NB4 (cell line): ENCODE measurements at regions not wholly inside any gene's neighbourhood (a gene's known extent, or its start where the extent isn't known, plus 50 kb on each side); places are given as distances from the start of the nearest gene placed in this dataset.
"Not testable (repeated sequence)": the region's sequence is repeated elsewhere in the genome, so short reads cannot be mapped to it uniquely, and the experiment has no call there.

Experiments used
- DNase-seq: peaks from one replicate; pipeline ENCODE4 v3.0.0; 2010; ENCODE audit warnings: low read depth
- H3K4me3 ChIP-seq: one replicate; pipeline ENCODE4 v1.5.1; 2011; ENCODE audit warnings: mild to moderate bottlenecking, low read depth, low read length, moderate library complexity
- CTCF ChIP-seq: IDR thresholded peaks from one replicate; pipeline ENCODE4 v1.5.1; 2012; ENCODE audit warnings: low read depth, low read length
- MYC ChIP-seq: IDR thresholded peaks from 2 replicates; pipeline ENCODE4 v1.6.1; 2011; ENCODE audit warnings: low read depth, low read length
- POLR2A ChIP-seq: IDR thresholded peaks from 2 replicates; pipeline ENCODE4 v1.6.1; 2011; ENCODE audit warnings: mild to moderate bottlenecking; ENCODE audit not compliant: insufficient read length; ENCODE audit errors: extremely low read depth
- TF ChIP-seq, protein P1 (sequence below): IDR thresholded peaks from 2 replicates; pipeline ENCODE4 v1.6.1; 2011; ENCODE audit warnings: low read depth, low read length

GRCh38 chr17:70520956-70521355 lies 351.6 kb downstream of the KCNJ2 start:
- TF ChIP-seq, protein P1, sequence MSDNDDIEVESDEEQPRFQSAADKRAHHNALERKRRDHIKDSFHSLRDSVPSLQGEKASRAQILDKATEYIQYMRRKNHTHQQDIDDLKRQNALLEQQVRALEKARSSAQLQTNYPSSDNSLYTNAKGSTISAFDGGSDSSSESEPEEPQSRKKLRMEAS = no peak
- TF ChIP-seq POLR2A = no peak
- no peak for TF ChIP-seq CTCF
- no peak for TF ChIP-seq MYC
- no peak for DNase-seq

GRCh38 chr17:70521821-70522256 lies 352.5 kb downstream of the KCNJ2 start:
- H3K4me3 ChIP-seq = no peak overlapping the region
- TF ChIP-seq, protein P1 = no peak
- no peak for TF ChIP-seq MYC
- no peak for TF ChIP-seq CTCF
- no peak for TF ChIP-seq POLR2A
- no peak for DNase-seq

More at GRCh38 chr17:70520956-70521355, 351.6 kb downstream of the KCNJ2 start:
- no peak overlapping the region for H3K4me3 ChIP-seq

DNA sequence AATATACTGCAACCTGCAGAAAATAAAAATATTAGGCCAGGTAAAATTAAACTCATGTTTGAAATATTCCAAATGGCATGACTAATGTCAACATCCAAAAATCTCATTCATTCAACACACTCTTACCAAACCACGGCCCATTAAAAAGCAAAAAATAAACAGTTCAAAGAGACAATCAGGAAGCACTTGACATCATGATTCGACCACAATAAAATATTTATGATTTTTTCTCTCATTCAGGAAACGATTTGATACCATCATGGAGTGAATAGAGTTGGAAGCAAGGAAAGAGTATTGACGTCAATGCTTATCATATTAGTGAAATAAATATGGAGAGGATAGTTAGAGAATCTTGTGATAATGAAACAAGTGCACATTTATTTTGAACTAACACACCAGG lies 354.1 kb downstream of the KCNJ2 start:
- TF ChIP-seq, protein P1 = no peak
- TF ChIP-seq MYC = no peak
- no peak for TF ChIP-seq CTCF
- no peak for TF ChIP-seq POLR2A
- DNase-seq = no peak

DNA sequence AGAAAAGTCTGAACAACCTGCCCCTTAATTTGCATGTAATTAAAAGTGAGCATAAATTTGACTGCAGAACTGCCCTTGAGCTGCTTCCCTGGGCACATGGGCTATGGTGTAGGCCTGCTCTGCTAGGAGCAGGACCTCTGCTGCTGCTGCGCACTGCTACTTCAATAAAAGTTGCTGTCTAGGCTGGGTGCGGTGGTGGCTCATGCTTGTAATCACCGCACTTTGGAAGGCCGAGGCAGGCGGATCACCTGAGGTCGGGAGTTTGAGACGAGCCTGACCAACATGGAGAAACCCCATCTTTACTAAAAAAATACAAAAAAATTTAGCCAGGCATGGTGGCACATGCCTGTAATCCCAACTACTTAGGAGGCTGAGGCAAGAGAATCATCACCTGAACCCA lies 355.7 kb downstream of the KCNJ2 start:
- not testable (repeated sequence) for DNase-seq, H3K4me3 ChIP-seq

More for the DNA sequence above, 354.1 kb downstream of the KCNJ2 start:
- no peak overlapping the region for H3K4me3 ChIP-seq

GRCh38 chr17:70525961-70526360 lies 356.6 kb downstream of the KCNJ2 start:
- no peak overlapping the region for H3K4me3 ChIP-seq
- TF ChIP-seq POLR2A = no peak
- no peak for TF ChIP-seq MYC
- no peak for TF ChIP-seq CTCF
- DNase-seq = no peak

- DNase-seq = peak; percentile 37
- H3K4me3 ChIP-seq = no peak overlapping the region
- TF ChIP-seq POLR2A (no peak), CTCF (no peak), MYC (no peak)
- TF ChIP-seq, protein P1 = no peak
Measured at GRCh38 chr17:70527364-70527888, 358.1 kb downstream of the KCNJ2 start.
